HCEC 1CT (cell line): ENCODE measurements at regions not wholly inside any gene's neighbourhood (a gene's known extent, or its start where the extent isn't known, plus 50 kb on each side); places are given as distances from the start of the nearest gene placed in this dataset.
"Not testable (repeated sequence)": the region's sequence is repeated elsewhere in the genome, so short reads cannot be mapped to it uniquely, and the experiment has no call there.

Source experiments
- DNase-seq: peaks from one replicate; pipeline ENCODE4 v3.0.0-alpha.2; 2017

GRCh38 chrX:53883196-53883595 is 161.1 kb downstream of the PHF8 start:
- no peak for DNase-seq

- DNase-seq: no peak
Observed at GRCh38 chrX:53882331-53882730, 161.9 kb downstream of the PHF8 start.

- not testable (repeated sequence) for DNase-seq
Observed at GRCh38 chrX:53880786-53881185, 163.5 kb downstream of the PHF8 start.

GRCh38 chrX:53859890-53860289 is 173.4 kb upstream of the HUWE1 start:
- no peak for DNase-seq

- peak; percentile 35 for DNase-seq
Observed at GRCh38 chrX:53831662-53832635, 145.4 kb upstream of the HUWE1 start.

- DNase-seq: no peak
Observed at GRCh38 chrX:53824686-53825085, 138.2 kb upstream of the HUWE1 start.

- not testable (repeated sequence) for DNase-seq
Observed at GRCh38 chrX:53818115-53818514, 131.6 kb upstream of the HUWE1 start.

- DNase-seq: no peak
Observed at GRCh38 chrX:53817548-53817947, 131.0 kb upstream of the HUWE1 start.

GRCh38 chrX:53813670-53814440 is 127.3 kb upstream of the HUWE1 start:
- DNase-seq: no peak

GRCh38 chrX:53798281-53798680 is 111.8 kb upstream of the HUWE1 start:
- no peak for DNase-seq

- DNase-seq: no peak
Observed at GRCh38 chrX:53795576-53795975, 109.1 kb upstream of the HUWE1 start.

GRCh38 chrX:53794181-53794580 is 107.7 kb upstream of the HUWE1 start:
- DNase-seq: no peak

- no peak for DNase-seq
Observed at GRCh38 chrX:53768865-53769264, 82.3 kb upstream of the HUWE1 start.

- DNase-seq: no peak
Observed at GRCh38 chrX:53768451-53768850, 81.9 kb upstream of the HUWE1 start.

GRCh38 chrX:53767544-53767943 is 81.0 kb upstream of the HUWE1 start:
- DNase-seq: no peak

GRCh38 chrX:53757181-53757580 is 70.7 kb upstream of the HUWE1 start:
- DNase-seq: not testable (repeated sequence)

- no peak for DNase-seq
Observed at GRCh38 chrX:53746718-53747117, 60.2 kb upstream of the HUWE1 start.

GRCh38 chrX:53743244-53743643 is 56.7 kb upstream of the HUWE1 start:
- DNase-seq: no peak

GRCh38 chrX:53738370-53738906 is 51.9 kb upstream of the HUWE1 start:
- DNase-seq: no peak
